GM23338 (cell line): ENCODE measurements at regions not wholly inside any gene's neighbourhood (a gene's known extent, or its start where the extent isn't known, plus 50 kb on each side); places are given as distances from the start of the nearest gene placed in this dataset.

Experiments used
- CREB1 ChIP-seq: fragments of 250-450 bp; sonication (Bioruptor Pico); IDR thresholded peaks from 2 replicates; pipeline ENCODE4 v1.5.0; 2020; ENCODE audit warnings: low read depth, mild to moderate bottlenecking, moderate library complexity
- CTCF ChIP-seq, 2 experiments: fragments of 200-600 bp in 1 of 2; sonication (generic) in 1 of 2; conservative IDR thresholded peaks; 2 replicates each; pipeline versions ENCODE4 v1.5.1 to v1.6.1; 2016 to 2017; ENCODE audit warnings: antibody characterized with exemption in 2 of 2, low read depth in 2 of 2, mild to moderate bottlenecking in 2 of 2, moderate library complexity in 1 of 2
- EZH2 ChIP-seq: fragments of 200-600 bp; sonication (generic); IDR thresholded peaks from one replicate; pipeline ENCODE4 v1.8.0; 2017; ENCODE audit warnings: antibody characterized with exemption, mild to moderate bottlenecking, low read depth; ENCODE audit not compliant: unreplicated experiment
- EZH2phosphoT487 ChIP-seq: fragments of 200-600 bp; sonication (generic); IDR thresholded peaks from one replicate; pipeline ENCODE4 v1.8.1; 2018; ENCODE audit warnings: antibody characterized with exemption; ENCODE audit not compliant: unreplicated experiment
- JUNB ChIP-seq: IDR thresholded peaks from one replicate; pipeline ENCODE4 v1.6.1; 2016; ENCODE audit warnings: antibody characterized with exemption; ENCODE audit not compliant: unreplicated experiment
- POLR2AphosphoS5 ChIP-seq: IDR thresholded peaks from 2 replicates; pipeline ENCODE4 v1.6.1; 2016; ENCODE audit warnings: antibody characterized with exemption, low read depth
- REST ChIP-seq: IDR thresholded peaks from one replicate; pipeline ENCODE4 v1.6.1; 2018; ENCODE audit warnings: antibody characterized with exemption; ENCODE audit not compliant: unreplicated experiment
- TF ChIP-seq, protein P1 (sequence below): IDR thresholded peaks from 2 replicates; pipeline ENCODE4 v1.6.1; 2016; ENCODE audit warnings: antibody characterized with exemption

DNA sequence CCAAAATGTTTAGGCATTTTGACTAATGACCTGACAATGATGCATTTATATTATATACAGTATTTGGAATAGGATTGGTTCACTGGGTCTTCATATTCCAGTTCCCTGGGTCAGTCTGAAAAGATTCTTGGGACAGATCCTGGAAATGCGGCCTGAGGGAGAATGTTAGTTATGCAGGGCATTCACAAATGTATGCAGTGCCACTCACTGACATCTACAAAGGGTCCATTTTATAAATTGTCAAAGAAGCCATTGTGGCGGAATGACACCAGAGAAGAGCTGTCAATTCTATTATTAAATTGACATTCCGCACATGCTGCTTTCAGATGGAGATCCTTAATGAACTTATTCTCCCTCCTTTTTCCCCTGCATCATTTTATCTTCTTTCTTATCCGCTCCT lies 176.6 kb downstream of the VGLL3 start:
- no peak for TF ChIP-seq REST
- no peak for TF ChIP-seq CTCF (conservative IDR thresholded peaks at IDR 0.05; ENCODE audit: low read depth in 2 of 2)
- TF ChIP-seq POLR2AphosphoS5: no peak
- TF ChIP-seq EZH2phosphoT487: no peak
- TF ChIP-seq JUNB: no peak
- TF ChIP-seq CREB1: no peak
- TF ChIP-seq, protein P1, sequence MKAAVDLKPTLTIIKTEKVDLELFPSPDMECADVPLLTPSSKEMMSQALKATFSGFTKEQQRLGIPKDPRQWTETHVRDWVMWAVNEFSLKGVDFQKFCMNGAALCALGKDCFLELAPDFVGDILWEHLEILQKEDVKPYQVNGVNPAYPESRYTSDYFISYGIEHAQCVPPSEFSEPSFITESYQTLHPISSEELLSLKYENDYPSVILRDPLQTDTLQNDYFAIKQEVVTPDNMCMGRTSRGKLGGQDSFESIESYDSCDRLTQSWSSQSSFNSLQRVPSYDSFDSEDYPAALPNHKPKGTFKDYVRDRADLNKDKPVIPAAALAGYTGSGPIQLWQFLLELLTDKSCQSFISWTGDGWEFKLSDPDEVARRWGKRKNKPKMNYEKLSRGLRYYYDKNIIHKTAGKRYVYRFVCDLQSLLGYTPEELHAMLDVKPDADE: no peak
- TF ChIP-seq EZH2: no peak
